A549 (cell line): ENCODE measurements at regions not wholly inside any gene's neighbourhood (a gene's known extent, or its start where the extent isn't known, plus 50 kb on each side); places are given as distances from the start of the nearest gene placed in this dataset.

ENCODE experiments used
- ATAC-seq, 2 experiments: fragments of 200-7000 bp in 1 of 2; fragments of >200 bp in 1 of 2; cut with Nextera tagmentation in 1 of 2; cut with Tn5 transposase in 1 of 2; 3 replicates each; pipeline versions ENCODE4 v1.8.0 to v1.9.1; 2018 to 2020; ENCODE audit warnings: mild to moderate bottlenecking in 1 of 2, moderate library complexity in 1 of 2
- CTCF ChIA-PET: fragments of 300-600 bp; sonication (Branson Sonifier 250); formaldehyde crosslinking; extraction: SDS; loops from one replicate; lab custom pipeline; 2021; ENCODE audit warnings: antibody characterized with exemption, inconsistent platforms; lab: Yijun Ruan, JAX
- POLR2A ChIA-PET: fragments of 350-600 bp; formaldehyde crosslinking; extraction: SDS; loops from one replicate; lab custom pipeline; 2021; ENCODE audit warnings: antibody characterized with exemption, inconsistent platforms; lab: Yijun Ruan, JAX
- DNase-seq, 2 experiments: peaks; one replicate each; pipeline versions ENCODE4 v3.0.0 to v3.0.0-alpha.2; 2011 to 2016; ENCODE audit warnings: low read depth in 1 of 2, low spot score in 1 of 2
- FAIRE-seq: peaks from 2 replicates; lab custom pipeline; 2011; peaks lifted over from hg19 to GRCh38; lab: Jason Lieb, UNC
- H3K27ac ChIP-seq, 2 experiments: fragments of >200 bp; sonication (Bioruptor Twin); formaldehyde crosslinking; 3 replicates each; pipeline ENCODE4 v1.5.1; 2016 to 2017
- H3K4me1 ChIP-seq: fragments of >200 bp; sonication (Bioruptor Twin); formaldehyde crosslinking; 3 replicates; pipeline ENCODE4 v1.6.1; 2016
- H3K4me2 ChIP-seq: fragments of >200 bp; sonication (Bioruptor Twin); formaldehyde crosslinking; 3 replicates; pipeline ENCODE4 v1.6.1; 2016
- H3K4me3 ChIP-seq: fragments of >200 bp; sonication (Bioruptor Twin); formaldehyde crosslinking; 3 replicates; pipeline ENCODE4 v1.5.1; 2016
- H3K9me3 ChIP-seq: fragments of >200 bp; sonication (Bioruptor Twin); formaldehyde crosslinking; 3 replicates; pipeline ENCODE4 v1.6.1; 2016
- ATOH8 ChIP-seq: fragments of 250-450 bp; sonication (Bioruptor Pico); IDR thresholded peaks from 2 replicates; pipeline ENCODE4 v1.5.0; 2020; ENCODE audit warnings: low read depth, mild to moderate bottlenecking, moderate library complexity
- BHLHE40 ChIP-seq: IDR thresholded peaks from 2 replicates; pipeline ENCODE4 v1.6.1; 2012; ENCODE audit warnings: low read depth, low read length, inconsistent platforms
- CBX2 ChIP-seq: fragments of 200-600 bp; sonication (generic); IDR thresholded peaks from 2 replicates; pipeline ENCODE4 v1.6.1; 2016; ENCODE audit warnings: low read depth, mild to moderate bottlenecking, borderline replicate concordance
- CHD2 ChIP-seq: fragments of 150-350 bp; IDR thresholded peaks from 2 replicates; pipeline ENCODE4 v1.6.1; 2014; ENCODE audit warnings: low read length; ENCODE audit not compliant: partially characterized antibody
- CHD4 ChIP-seq: fragments of 200-600 bp; sonication (generic); IDR thresholded peaks from 2 replicates; pipeline ENCODE4 v1.6.1; 2016; ENCODE audit warnings: antibody characterized with exemption, mild to moderate bottlenecking, borderline replicate concordance
- CTCF ChIP-seq: fragments of >200 bp; sonication (Bioruptor Twin); formaldehyde crosslinking; IDR thresholded peaks from 3 replicates; pipeline ENCODE4 v1.5.1; 2016
- EHF ChIP-seq: fragments of 250-450 bp; sonication (Bioruptor Pico); IDR thresholded peaks from 2 replicates; pipeline ENCODE4 v1.5.0; 2020; ENCODE audit warnings: mild to moderate bottlenecking
- EHMT2 ChIP-seq: fragments of 200-600 bp; sonication (generic); IDR thresholded peaks from 2 replicates; pipeline ENCODE4 v1.6.1; 2016; ENCODE audit warnings: antibody characterized with exemption, low read depth, mild to moderate bottlenecking, moderate library complexity
- FOSL2 ChIP-seq, 2 experiments: fragments of 450-650 bp in 1 of 2; fragments of >200 bp in 1 of 2; sonication (Bioruptor Twin) in 1 of 2; formaldehyde crosslinking; IDR thresholded peaks; 2 replicates each; pipeline versions ENCODE4 v1.5.0 to v1.6.1; 2016 to 2020; ENCODE audit warnings: mild to moderate bottlenecking in 1 of 2, moderate library complexity in 1 of 2
- GATA3 ChIP-seq: IDR thresholded peaks from 2 replicates; pipeline ENCODE4 v1.6.1; 2012; ENCODE audit warnings: borderline replicate concordance
- HDAC2 ChIP-seq: fragments of 200-600 bp; sonication (generic); IDR thresholded peaks from 2 replicates; pipeline ENCODE4 v1.6.1; 2016
- HEYL ChIP-seq: fragments of 250-450 bp; sonication (Bioruptor Pico); IDR thresholded peaks from 2 replicates; pipeline ENCODE4 v1.8.0; 2021; ENCODE audit warnings: mild to moderate bottlenecking, moderate library complexity
- HOXA7 ChIP-seq: fragments of 250-450 bp; sonication (Bioruptor Pico); IDR thresholded peaks from 2 replicates; pipeline ENCODE4 v1.5.0; 2020; ENCODE audit warnings: mild to moderate bottlenecking, moderate library complexity
- HOXB5 ChIP-seq: fragments of 250-450 bp; sonication (Bioruptor Pico); IDR thresholded peaks from 2 replicates; pipeline ENCODE4 v1.5.0; 2020; ENCODE audit warnings: mild to moderate bottlenecking, moderate library complexity
- JUN ChIP-seq, 2 experiments: fragments of >200 bp; sonication (Bioruptor Twin); formaldehyde crosslinking; IDR thresholded peaks; 2 replicates in 1 of 2; 3 replicates in 1 of 2; pipeline ENCODE4 v1.6.1; 2016 to 2017
- JUNB ChIP-seq: fragments of >200 bp; sonication (Bioruptor Twin); formaldehyde crosslinking; IDR thresholded peaks from 2 replicates; pipeline ENCODE4 v1.6.1; 2016
- MAZ ChIP-seq: fragments of 150-350 bp; IDR thresholded peaks from 2 replicates; pipeline ENCODE4 v1.6.1; 2014; ENCODE audit warnings: antibody characterized with exemption, low read depth, low read length, borderline replicate concordance
- NFE2L2 ChIP-seq: fragments of 150-350 bp; conservative IDR thresholded peaks from 2 replicates; pipeline ENCODE4 v1.6.1; 2014; ENCODE audit warnings: low read length
- NR3C1 ChIP-seq: fragments of >200 bp; sonication (Bioruptor Twin); formaldehyde crosslinking; IDR thresholded peaks from 3 replicates; pipeline ENCODE4 v1.6.1; 2017
- PHF8 ChIP-seq: fragments of 200-600 bp; sonication (generic); IDR thresholded peaks from 2 replicates; pipeline ENCODE4 v1.6.1; 2016; ENCODE audit warnings: low read depth, mild to moderate bottlenecking, antibody characterized with exemption, moderate library complexity, borderline replicate concordance
- POLR2A ChIP-seq: IDR thresholded peaks from 2 replicates; pipeline ENCODE4 v1.6.1; 2012; ENCODE audit warnings: mild to moderate bottlenecking, low read length
- POLR2AphosphoS2 ChIP-seq: conservative IDR thresholded peaks from 2 replicates; pipeline ENCODE4 v1.6.1; 2012; ENCODE audit warnings: low read length, improper control_type of control experiment, inconsistent platforms
- RCOR1 ChIP-seq: fragments of 150-350 bp; IDR thresholded peaks from 2 replicates; pipeline ENCODE4 v1.6.1; 2014; ENCODE audit warnings: antibody characterized with exemption, low read length, low read depth
- ZC3H11A ChIP-seq: fragments of 450-650 bp; IDR thresholded peaks from 2 replicates; pipeline ENCODE4 v1.6.1; 2014; ENCODE audit warnings: antibody characterized with exemption, mild to moderate bottlenecking
- ZNF302 ChIP-seq: fragments of 250-450 bp; sonication (Bioruptor Pico); IDR thresholded peaks from 2 replicates; pipeline ENCODE4 v1.9.0; 2021; ENCODE audit warnings: inconsistent platforms, mild to moderate bottlenecking, moderate library complexity
- ZSCAN20 ChIP-seq: fragments of 250-450 bp; sonication (Bioruptor Pico); IDR thresholded peaks from 2 replicates; pipeline ENCODE4 v1.8.0; 2022; ENCODE audit warnings: mild to moderate bottlenecking, moderate library complexity
- WGBS: methylation state at CpG from one replicate; pipeline ENCODE4 v1.1.6; 2017; ENCODE audit errors: missing lambda C conversion rate; 5-methylcytosine and 5-hydroxymethylcytosine counted together
- TF ChIP-seq, protein P1 (sequence below): IDR thresholded peaks from 2 replicates; pipeline ENCODE4 v1.6.1; 2012
- TF ChIP-seq, protein P2 (sequence below): IDR thresholded peaks from 2 replicates; pipeline ENCODE4 v1.6.1; 2012; ENCODE audit warnings: low read depth, borderline replicate concordance
- TF ChIP-seq, protein P3 (sequence below): IDR thresholded peaks from 2 replicates; pipeline ENCODE4 v1.6.1; 2012

GRCh38 chr3:117272876-117273523 is 563.4 kb downstream of the TUSC7 start:
- no peak for TF ChIP-seq NR3C1
- TF ChIP-seq POLR2A: no peak
- TF ChIP-seq, protein P1, sequence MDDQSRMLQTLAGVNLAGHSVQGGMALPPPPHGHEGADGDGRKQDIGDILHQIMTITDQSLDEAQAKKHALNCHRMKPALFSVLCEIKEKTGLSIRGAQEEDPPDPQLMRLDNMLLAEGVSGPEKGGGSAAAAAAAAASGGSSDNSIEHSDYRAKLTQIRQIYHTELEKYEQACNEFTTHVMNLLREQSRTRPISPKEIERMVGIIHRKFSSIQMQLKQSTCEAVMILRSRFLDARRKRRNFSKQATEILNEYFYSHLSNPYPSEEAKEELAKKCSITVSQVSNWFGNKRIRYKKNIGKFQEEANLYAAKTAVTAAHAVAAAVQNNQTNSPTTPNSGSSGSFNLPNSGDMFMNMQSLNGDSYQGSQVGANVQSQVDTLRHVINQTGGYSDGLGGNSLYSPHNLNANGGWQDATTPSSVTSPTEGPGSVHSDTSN: no peak
- no peak for TF ChIP-seq ZNF302 (CRISPR knock-in tag)
- TF ChIP-seq, protein P2, sequence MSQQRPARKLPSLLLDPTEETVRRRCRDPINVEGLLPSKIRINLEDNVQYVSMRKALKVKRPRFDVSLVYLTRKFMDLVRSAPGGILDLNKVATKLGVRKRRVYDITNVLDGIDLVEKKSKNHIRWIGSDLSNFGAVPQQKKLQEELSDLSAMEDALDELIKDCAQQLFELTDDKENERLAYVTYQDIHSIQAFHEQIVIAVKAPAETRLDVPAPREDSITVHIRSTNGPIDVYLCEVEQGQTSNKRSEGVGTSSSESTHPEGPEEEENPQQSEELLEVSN: no peak
- no peak for TF ChIP-seq CHD4
- TF ChIP-seq ZC3H11A: no peak
- TF ChIP-seq BHLHE40: no peak
- TF ChIP-seq ZSCAN20 (CRISPR knock-in tag): no peak
- TF ChIP-seq HDAC2: no peak
- no peak for TF ChIP-seq JUN (IDR thresholded peaks at IDR 0.05)
- no peak for TF ChIP-seq ATOH8 (CRISPR knock-in tag)
- no peak for TF ChIP-seq JUNB
- no peak for TF ChIP-seq MAZ
- TF ChIP-seq EHF (CRISPR knock-in tag): no peak
- TF ChIP-seq PHF8: no peak
- no peak for TF ChIP-seq CHD2
- TF ChIP-seq, all 56 proteins: peak for 0
- ATAC-seq (no peak), FAIRE-seq (no peak), DNase-seq (no peak)
- peak overlapping the region; percentile 28; the same call in 2 of the 3 replicates for H3K4me2 ChIP-seq
- H3K4me3 ChIP-seq: no peak overlapping the region
- WGBS: 37% methylated on average over 5 of the region's 5 CpGs
- peaks cover 13% of the 10 kb centered on the region for H3K4me1 ChIP-seq
- no peak overlapping the region for H3K27ac ChIP-seq
- ChIA-PET CTCF (interaction anchor here (0.7 kb wide), 2 partner anchors 25 to 176 kb away, joined by 3 read pairs; no protein-coding TSS in a partner anchor), POLR2A (no interaction called here)
- no peaks in the 10 kb centered on the region for H3K9me3 ChIP-seq

- ChIA-PET POLR2A (interaction anchor here (0.6 kb wide), 1 partner anchor 576 kb away, joined by 4 read pairs; no protein-coding TSS in a partner anchor), CTCF (interaction anchor here (1.4 kb wide), 1 partner anchor 25 kb away, joined by 5 read pairs; no protein-coding TSS in a partner anchor)
- H3K4me3 ChIP-seq: no peak overlapping the region
- WGBS: 48% methylated on average over 2 of the region's 2 CpGs
- TF ChIP-seq HOXA7 (CRISPR knock-in tag) (no peak), ZSCAN20 (CRISPR knock-in tag) (no peak), ZC3H11A (no peak), RCOR1 (no peak), ATOH8 (CRISPR knock-in tag) (no peak), FOSL2 (IDR thresholded peaks at IDR 0.05) (no peak), FOSL2 (CRISPR knock-in tag; IDR thresholded peaks at IDR 0.05) (no peak), GATA3 (no peak), NFE2L2 (no peak), POLR2A (no peak), ZNF302 (CRISPR knock-in tag) (no peak), HEYL (CRISPR knock-in tag) (no peak), POLR2AphosphoS2 (no peak), HOXB5 (CRISPR knock-in tag) (no peak), CTCF (no peak), CBX2 (no peak), EHMT2 (no peak), BHLHE40 (no peak)
- TF ChIP-seq, protein P3, sequence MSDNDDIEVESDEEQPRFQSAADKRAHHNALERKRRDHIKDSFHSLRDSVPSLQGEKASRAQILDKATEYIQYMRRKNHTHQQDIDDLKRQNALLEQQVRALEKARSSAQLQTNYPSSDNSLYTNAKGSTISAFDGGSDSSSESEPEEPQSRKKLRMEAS: no peak
- ATAC-seq (peak in 1 of 2 experiments; percentile 51; a peak in 3 of 6 replicates), DNase-seq (no peak), FAIRE-seq (no peak)
- peak overlapping the region; percentile 66 to 87 for H3K27ac ChIP-seq
- no peaks in the 10 kb centered on the region for H3K9me3 ChIP-seq
- peak overlapping the region; percentile 79 for H3K4me2 ChIP-seq
- peaks cover 34% of the 10 kb centered on the region for H3K4me1 ChIP-seq
Observed at GRCh38 chr3:117277816-117278215, 568.2 kb downstream of the TUSC7 start.
